Sigmoid colon (tissue), 4 donors: ENCODE measurements at regions not wholly inside any gene's neighbourhood (a gene's known extent, or its start where the extent isn't known, plus 50 kb on each side); places are given as distances from the start of the nearest gene placed in this dataset.

Experiments
- CTCF ChIP-seq, 4 experiments: fragments of 450-650 bp in 3 of 4; fragments of 200-600 bp in 1 of 4; IDR thresholded peaks; one replicate each; pipeline ENCODE4 v1.5.1; 2016 to 2019; ENCODE audit warnings: antibody characterized with exemption in 4 of 4, mild to moderate bottlenecking in 3 of 4, moderate library complexity in 2 of 4
- EP300 ChIP-seq, 4 donors: sonication (generic); formaldehyde crosslinking; IDR thresholded peaks; one replicate each; pipeline ENCODE4 v1.6.1; 2017; ENCODE audit warnings: antibody characterized with exemption in 4 of 4
- POLR2A ChIP-seq, 2 donors: fragments of 450-650 bp; IDR thresholded peaks; one replicate each; pipeline ENCODE4 v1.6.1; 2016; ENCODE audit warnings: antibody characterized with exemption in 2 of 2, mild to moderate bottlenecking in 2 of 2, moderate library complexity in 2 of 2

GRCh38 chr3:55300701-55301100, 186.4 kb downstream of the WNT5A start:
- TF ChIP-seq POLR2A (IDR thresholded peaks at IDR 0.05) (no peak), CTCF (IDR thresholded peaks at IDR 0.05) (no peak), EP300 (IDR thresholded peaks at IDR 0.05) (no peak)
